ENCODE measurements at regions not wholly inside any gene's neighbourhood (a gene's known extent, or its start where the extent isn't known, plus 50 kb on each side); places are given as distances from the start of the nearest gene placed in this dataset.

DNA sequence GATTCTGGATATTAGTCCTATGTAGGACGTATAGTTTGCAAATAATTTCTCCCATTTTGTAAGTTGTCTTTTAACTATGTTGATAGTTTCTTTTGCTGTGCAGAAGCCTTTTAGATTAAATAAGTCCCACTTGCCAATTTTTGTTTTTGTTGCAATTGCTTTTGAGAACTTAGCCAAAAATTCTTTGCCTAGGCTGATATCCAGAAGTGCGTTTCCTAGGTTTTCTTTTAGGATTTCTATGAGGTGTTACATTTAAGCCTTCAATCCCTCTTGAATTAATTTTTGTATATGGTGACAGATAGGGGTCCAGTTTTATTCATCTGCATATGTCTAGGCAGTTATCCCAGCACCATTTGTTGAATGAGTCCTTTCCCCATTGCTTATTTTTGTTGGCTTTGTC, 264.4 kb upstream of the OR4E1 start:
- H3K4me1 ChIP-seq (ENCODE audit: control insufficient read depth, extremely low read depth, insufficient read depth, low read length): no peaks in the 10 kb centered on the region
- H3K27me3 ChIP-seq (ENCODE audit: control insufficient read depth, extremely low read depth, insufficient read depth, low read length): no peaks in the 10 kb centered on the region
- no peaks in the 10 kb centered on the region for H3K36me3 ChIP-seq (ENCODE audit: control insufficient read depth in 2 of 2, extremely low read depth in 1 of 2, insufficient read depth in 2 of 2, low read length in 2 of 2)
- TF ChIP-seq CTCF (optimal IDR thresholded peaks at IDR 0.05 in 1 of 3, IDR thresholded peaks at IDR 0.05 in 1 of 3, conservative IDR thresholded peaks at IDR 0.05 in 1 of 3; ENCODE audit: extremely low read depth in 1 of 3, insufficient read depth in 2 of 3, low read length in 3 of 3) (no peak), EZH2 (IDR thresholded peaks at IDR 0.05; ENCODE audit: low read length) (no peak)
- no peak overlapping the region for H3K27ac ChIP-seq (ENCODE audit: control insufficient read depth, insufficient read depth, low read length)
- H3K9me1 ChIP-seq (ENCODE audit: control insufficient read depth, extremely low read depth, insufficient read depth, low read length): no peaks in the 10 kb centered on the region
- no peak overlapping the region for H3K9ac ChIP-seq (ENCODE audit: control insufficient read depth, extremely low read depth, insufficient read depth, low read length)
- dilution Hi-C loops (cut with MboI; ENCODE audit: extremely low pct_ligation_motif_present, low sequenced_read_pairs): no loop called here
- no peak overlapping the region for H3K4me3 ChIP-seq (ENCODE audit: control insufficient read depth in 2 of 3, extremely low read depth in 1 of 3, insufficient read depth in 2 of 3, low read depth in 1 of 3, low read length in 3 of 3)
- H2AFZ ChIP-seq (ENCODE audit: control insufficient read depth, low read length): no peak overlapping the region
- FAIRE-seq: no peak
- H3K79me2 ChIP-seq (ENCODE audit: control insufficient read depth, insufficient read depth, low read length): no peaks in the 10 kb centered on the region
- no peak for DNase-seq (ENCODE audit: low read depth, low spot score)
- no peaks in the 10 kb centered on the region for H3K9me3 ChIP-seq (ENCODE audit: control insufficient read depth, low read depth, low read length)
- H3K4me2 ChIP-seq (ENCODE audit: control insufficient read depth, extremely low read depth, insufficient read depth, low read depth, low read length): no peak overlapping the region
- no peaks in the 10 kb centered on the region for H4K20me1 ChIP-seq (ENCODE audit: control insufficient read depth, extremely low read depth, insufficient read depth, low read length)

GRCh38 chr14:21933681-21934080, 260.1 kb upstream of the OR4E1 start:
- dilution Hi-C loops (cut with MboI; ENCODE audit: extremely low pct_ligation_motif_present, low sequenced_read_pairs): no loop called here
- H3K27ac ChIP-seq (ENCODE audit: control insufficient read depth, insufficient read depth, low read length): no peak overlapping the region
- no peak overlapping the region for H3K4me3 ChIP-seq (ENCODE audit: control insufficient read depth in 2 of 3, extremely low read depth in 1 of 3, insufficient read depth in 2 of 3, low read depth in 1 of 3, low read length in 3 of 3)
- H3K79me2 ChIP-seq (ENCODE audit: control insufficient read depth, insufficient read depth, low read length): no peaks in the 10 kb centered on the region
- no peaks in the 10 kb centered on the region for H3K27me3 ChIP-seq (ENCODE audit: control insufficient read depth, extremely low read depth, insufficient read depth, low read length)
- DNase-seq (ENCODE audit: low read depth, low spot score) (no peak), FAIRE-seq (no peak)
- H3K9ac ChIP-seq (ENCODE audit: control insufficient read depth, extremely low read depth, insufficient read depth, low read length): no peak overlapping the region
- H3K9me3 ChIP-seq (ENCODE audit: control insufficient read depth, low read depth, low read length): no peaks in the 10 kb centered on the region
- H3K36me3 ChIP-seq (ENCODE audit: control insufficient read depth in 2 of 2, extremely low read depth in 1 of 2, insufficient read depth in 2 of 2, low read length in 2 of 2): no peaks in the 10 kb centered on the region
- no peaks in the 10 kb centered on the region for H3K9me1 ChIP-seq (ENCODE audit: control insufficient read depth, extremely low read depth, insufficient read depth, low read length)
- no peaks in the 10 kb centered on the region for H3K4me1 ChIP-seq (ENCODE audit: control insufficient read depth, extremely low read depth, insufficient read depth, low read length)
- TF ChIP-seq EZH2 (IDR thresholded peaks at IDR 0.05; ENCODE audit: low read length) (no peak), CTCF (optimal IDR thresholded peaks at IDR 0.05 in 1 of 3, IDR thresholded peaks at IDR 0.05 in 1 of 3, conservative IDR thresholded peaks at IDR 0.05 in 1 of 3; ENCODE audit: extremely low read depth in 1 of 3, insufficient read depth in 2 of 3, low read length in 3 of 3) (peak in 2 of 3 experiments; percentile 27 to 37)
- no peak overlapping the region for H2AFZ ChIP-seq (ENCODE audit: control insufficient read depth, low read length)
- no peak overlapping the region for H3K4me2 ChIP-seq (ENCODE audit: control insufficient read depth, extremely low read depth, insufficient read depth, low read depth, low read length)
- no peaks in the 10 kb centered on the region for H4K20me1 ChIP-seq (ENCODE audit: control insufficient read depth, extremely low read depth, insufficient read depth, low read length)
